ENCODE measurements at regions not wholly inside any gene's neighbourhood (a gene's known extent, or its start where the extent isn't known, plus 50 kb on each side); places are given as distances from the start of the nearest gene placed in this dataset.

GRCh38 chr4:72899214-72899613 lies 170.3 kb downstream of the COX18 start:
- Histone ChIP-seq H2BK12ac (ENCODE audit: insufficient read length, low read depth, low read length) (no peak overlapping the region), H2AK5ac (ENCODE audit: insufficient read length, low read length) (no peak overlapping the region), H3K9ac (ENCODE audit: extremely low read depth, insufficient read length, low read length) (no peak overlapping the region), H3K27ac (ENCODE audit: insufficient read length, low read depth, low read length) (no peak overlapping the region), H3K4me1 (ENCODE audit: insufficient read depth, low read length) (peaks cover 3% of the 10 kb centered on the region), H3K23ac (ENCODE audit: insufficient read length, low read depth, low read length) (no peak overlapping the region), H3T11ph (ENCODE audit: low read length) (no peak overlapping the region), H3K27me3 (ENCODE audit: insufficient read depth, low read length) (no peaks in the 10 kb centered on the region), H2BK15ac (ENCODE audit: low read depth, low read length) (no peak overlapping the region), H4K91ac (ENCODE audit: insufficient read length, low read depth, low read length) (no peak overlapping the region), H2BK120ac (ENCODE audit: low read depth, low read length, poor library complexity, severe bottlenecking) (no peak overlapping the region), H3K79me1 (ENCODE audit: insufficient read depth, low read depth, low read length, poor library complexity, severe bottlenecking) (no peaks in the 10 kb centered on the region), H3K23me2 (ENCODE audit: insufficient read length, low read depth, low read length, poor library complexity, severe bottlenecking) (no peaks in the 10 kb centered on the region), H2BK20ac (ENCODE audit: low read depth, low read length, poor library complexity, severe bottlenecking) (no peak overlapping the region), H4K20me1 (ENCODE audit: control insufficient read depth, insufficient read depth, insufficient read length) (no peaks in the 10 kb centered on the region), H3K4me2 (ENCODE audit: insufficient read depth, insufficient read length, low read length) (no peak overlapping the region), H4K8ac (replicated peaks; ENCODE audit: insufficient read length, low read depth, low read length) (no peak overlapping the region), H2BK5ac (ENCODE audit: insufficient read length, low read length) (no peak overlapping the region), H3K4ac (ENCODE audit: low read depth, low read length) (no peak overlapping the region), H3K79me2 (ENCODE audit: insufficient read depth, low read length) (no peaks in the 10 kb centered on the region), H3K9me3 (ENCODE audit: control insufficient read depth, low read depth, low read length) (no peaks in the 10 kb centered on the region), H2AFZ (ENCODE audit: low read length) (peak overlapping the region; percentile 6), H3K18ac (ENCODE audit: insufficient read length, low read depth, low read length) (no peak overlapping the region), H3K56ac (ENCODE audit: insufficient read length, low read depth, low read length) (no peak overlapping the region), H3K14ac (ENCODE audit: insufficient read depth, low read length) (no peak overlapping the region), H4K5ac (ENCODE audit: insufficient read length, low read depth, low read length) (no peak overlapping the region)
- Mint-ChIP-seq H3K4me1 (peaks cover 23 to 28% of the 10 kb centered on the region in 2 experiments), H3K9me3 (peaks cover 0 to 3% of the 10 kb centered on the region in 2 experiments; a peak in 2 of 5 replicates), H3K27ac (peak overlapping the region in 1 of 3 experiments; percentile 49; a peak in 3 of 7 replicates), H3K27me3 (ENCODE audit: low read depth) (no peaks in the 10 kb centered on the region), H3K36me3 (ENCODE audit: insufficient read depth in 1 of 3, low read depth in 3 of 3) (peaks cover 0 to 10% (median 0%) of the 10 kb centered on the region in 3 experiments; a peak in 2 of 7 replicates), H3K4me3 (no peak overlapping the region; a peak in 1 of 5 replicates)
- DNase-seq, result no peak
- TF ChIP-seq, protein P1, sequence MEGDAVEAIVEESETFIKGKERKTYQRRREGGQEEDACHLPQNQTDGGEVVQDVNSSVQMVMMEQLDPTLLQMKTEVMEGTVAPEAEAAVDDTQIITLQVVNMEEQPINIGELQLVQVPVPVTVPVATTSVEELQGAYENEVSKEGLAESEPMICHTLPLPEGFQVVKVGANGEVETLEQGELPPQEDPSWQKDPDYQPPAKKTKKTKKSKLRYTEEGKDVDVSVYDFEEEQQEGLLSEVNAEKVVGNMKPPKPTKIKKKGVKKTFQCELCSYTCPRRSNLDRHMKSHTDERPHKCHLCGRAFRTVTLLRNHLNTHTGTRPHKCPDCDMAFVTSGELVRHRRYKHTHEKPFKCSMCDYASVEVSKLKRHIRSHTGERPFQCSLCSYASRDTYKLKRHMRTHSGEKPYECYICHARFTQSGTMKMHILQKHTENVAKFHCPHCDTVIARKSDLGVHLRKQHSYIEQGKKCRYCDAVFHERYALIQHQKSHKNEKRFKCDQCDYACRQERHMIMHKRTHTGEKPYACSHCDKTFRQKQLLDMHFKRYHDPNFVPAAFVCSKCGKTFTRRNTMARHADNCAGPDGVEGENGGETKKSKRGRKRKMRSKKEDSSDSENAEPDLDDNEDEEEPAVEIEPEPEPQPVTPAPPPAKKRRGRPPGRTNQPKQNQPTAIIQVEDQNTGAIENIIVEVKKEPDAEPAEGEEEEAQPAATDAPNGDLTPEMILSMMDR (conservative IDR thresholded peaks at IDR 0.05), result no peak
- no CpG with 5 or more reads among the region's 6 CpGs for WGBS (ENCODE audit: extremely low coverage, insufficient read length, low lambda C conversion rate)

All from H9 (cell line).